HT1080 (cell line): ENCODE measurements at regions not wholly inside any gene's neighbourhood (a gene's known extent, or its start where the extent isn't known, plus 50 kb on each side); places are given as distances from the start of the nearest gene placed in this dataset.

Source experiments
- DNase-seq: peaks from one replicate; pipeline ENCODE4 v3.0.0-alpha.2; 2015; ENCODE audit warnings: low read depth

- DNase-seq: no peak
Measured at GRCh38 chr11:69242266-69242920, 51.6 kb upstream of the MYEOV start.

GRCh38 chr11:69243496-69244200, 50.3 kb upstream of the MYEOV start:
- DNase-seq: no peak
